GM18498 (cell line): ENCODE measurements at regions not wholly inside any gene's neighbourhood (a gene's known extent, or its start where the extent isn't known, plus 50 kb on each side); places are given as distances from the start of the nearest gene placed in this dataset.
"Not testable (repeated sequence)": the region's sequence is repeated elsewhere in the genome, so short reads cannot be mapped to it uniquely, and the experiment has no call there.

Experiments used
- ATAC-seq: cut with Tn5 transposase; IDR thresholded peaks from one replicate; pipeline ENCODE4 v1.9.1; 2021; ENCODE audit warnings: mild to moderate bottlenecking, moderate library complexity; ENCODE audit not compliant: unreplicated experiment

DNA sequence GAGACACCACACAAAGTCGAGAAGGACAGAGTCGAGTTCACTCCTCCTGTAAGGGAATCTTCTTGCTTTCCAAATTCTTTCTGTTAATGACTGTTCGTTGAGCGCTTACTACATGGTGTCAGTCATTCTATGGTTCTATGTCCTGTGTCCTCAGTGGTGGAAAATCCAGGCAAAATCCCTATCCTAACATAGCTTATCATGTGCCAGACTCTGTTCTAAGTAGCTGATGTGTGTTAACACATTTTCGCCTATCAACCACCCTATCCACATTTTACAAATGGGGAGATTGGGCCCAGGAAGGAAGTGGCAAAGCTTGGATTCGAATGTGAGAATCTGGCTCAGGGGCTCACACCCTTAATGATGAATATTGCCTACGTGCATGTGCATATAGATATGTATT, 280.1 kb downstream of the GATA3 start:
- no peak for ATAC-seq

DNA sequence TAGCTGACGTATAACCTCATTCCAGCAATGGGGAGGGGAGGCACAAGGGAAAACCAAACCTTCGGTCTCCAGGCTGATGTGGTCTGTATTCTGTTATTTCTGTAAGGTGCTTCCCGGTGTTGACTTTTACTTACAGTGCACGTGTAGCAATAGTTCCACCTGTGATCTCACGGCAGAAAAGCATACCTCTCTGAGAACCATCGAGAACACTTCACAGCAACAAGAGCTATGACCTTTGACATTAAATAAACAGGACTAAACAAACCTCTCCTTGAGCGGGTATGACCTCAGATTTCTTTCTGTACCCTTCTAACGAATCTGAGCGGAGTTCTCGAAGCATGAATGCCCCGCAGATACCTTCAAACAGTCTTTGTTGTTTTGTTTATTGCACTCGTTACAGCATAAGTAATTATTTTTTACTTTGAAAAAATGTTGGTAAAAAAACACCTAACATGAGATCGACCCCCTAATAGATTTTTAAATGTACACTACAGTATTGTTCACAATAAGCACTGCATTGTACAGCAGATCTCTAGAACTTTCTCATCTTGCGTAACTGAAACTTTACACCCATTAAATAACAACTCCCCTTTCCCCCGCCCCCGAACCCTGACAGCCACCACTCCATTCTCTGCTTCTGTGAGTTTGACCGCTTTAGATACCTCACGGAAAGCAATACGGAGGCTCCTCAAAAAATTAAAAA, 282.3 kb downstream of the GATA3 start:
- no peak for ATAC-seq

DNA sequence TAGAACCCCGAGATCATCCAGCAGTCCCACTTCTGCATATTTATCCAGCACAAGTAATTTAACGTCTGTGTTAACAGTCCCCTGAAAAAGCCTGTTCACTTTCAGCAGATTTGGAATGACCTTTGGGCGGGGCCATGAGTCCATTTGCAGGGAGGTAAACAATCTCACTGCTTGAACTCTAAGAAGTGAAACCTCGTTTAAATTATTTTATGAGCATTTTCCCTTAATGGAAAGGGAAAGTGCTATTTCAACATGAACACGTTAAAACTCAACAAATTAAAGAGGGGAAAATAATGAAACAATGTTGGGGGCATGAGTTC, 282.8 kb downstream of the GATA3 start:
- no peak for ATAC-seq

DNA sequence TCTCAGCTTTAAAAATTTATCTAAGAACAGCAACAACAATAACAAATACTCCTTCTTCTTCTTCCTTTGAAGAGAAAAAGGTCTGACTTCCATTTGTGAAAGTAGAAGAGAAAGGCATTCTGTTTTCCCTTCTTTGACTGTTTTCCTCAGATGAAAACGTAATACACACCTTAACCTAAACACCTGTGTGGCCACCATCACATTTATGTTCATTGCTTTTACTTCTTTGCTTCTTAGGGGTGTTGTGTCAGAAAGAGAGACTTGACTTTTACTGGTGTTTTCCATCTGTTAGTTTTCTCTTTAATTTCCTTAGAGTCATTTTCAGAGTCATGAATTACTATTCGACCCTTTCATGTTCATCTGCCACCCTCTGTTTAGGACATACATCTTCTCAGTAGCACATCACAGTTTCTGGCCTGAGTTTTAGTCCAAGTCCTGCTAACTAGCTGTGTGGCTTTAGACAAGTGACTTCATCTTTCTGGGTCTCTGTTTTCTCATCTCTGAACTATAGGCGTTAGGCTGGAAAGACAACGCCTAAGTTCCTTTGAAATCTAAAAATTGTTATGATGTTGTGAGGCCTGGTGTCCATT, 283.8 kb downstream of the GATA3 start:
- ATAC-seq = no peak

DNA sequence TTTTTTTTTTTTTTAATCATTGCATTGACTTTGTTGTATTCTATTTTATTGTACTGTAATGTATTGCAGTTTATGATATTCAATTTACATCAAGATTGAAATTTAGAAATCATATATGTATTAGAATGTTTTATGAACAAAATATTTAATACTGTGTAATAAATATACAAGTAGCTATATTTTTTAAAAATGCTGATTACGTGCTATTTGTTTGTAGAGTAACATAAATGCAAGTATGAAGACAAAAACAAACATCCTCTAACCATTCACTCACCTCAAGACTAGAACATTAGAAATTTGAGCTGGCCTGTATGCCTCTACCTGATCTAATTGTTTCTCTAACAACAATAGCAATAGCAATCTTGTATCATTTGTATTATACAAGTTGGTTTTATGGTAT, 290.3 kb downstream of the GATA3 start:
- no peak for ATAC-seq

DNA sequence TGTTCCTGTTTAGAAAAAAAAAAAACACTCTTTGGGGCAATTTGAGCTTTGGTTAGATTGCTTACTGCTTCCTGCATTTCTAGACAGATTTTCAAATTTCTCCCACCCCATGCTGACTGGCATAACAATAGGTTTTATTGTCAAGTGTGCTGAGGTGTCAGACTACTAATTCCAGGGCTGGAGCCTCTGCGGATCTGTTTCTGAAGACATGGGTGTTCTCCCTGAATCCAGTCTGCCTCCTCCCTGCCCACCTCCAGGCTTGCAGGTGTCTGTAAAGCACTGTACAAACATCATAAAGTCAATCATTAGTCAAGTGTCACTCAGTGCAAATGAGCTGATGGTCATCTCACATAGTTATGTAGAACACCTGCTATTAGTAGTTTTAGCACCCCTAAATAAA, 292.4 kb downstream of the GATA3 start:
- ATAC-seq = no peak

DNA sequence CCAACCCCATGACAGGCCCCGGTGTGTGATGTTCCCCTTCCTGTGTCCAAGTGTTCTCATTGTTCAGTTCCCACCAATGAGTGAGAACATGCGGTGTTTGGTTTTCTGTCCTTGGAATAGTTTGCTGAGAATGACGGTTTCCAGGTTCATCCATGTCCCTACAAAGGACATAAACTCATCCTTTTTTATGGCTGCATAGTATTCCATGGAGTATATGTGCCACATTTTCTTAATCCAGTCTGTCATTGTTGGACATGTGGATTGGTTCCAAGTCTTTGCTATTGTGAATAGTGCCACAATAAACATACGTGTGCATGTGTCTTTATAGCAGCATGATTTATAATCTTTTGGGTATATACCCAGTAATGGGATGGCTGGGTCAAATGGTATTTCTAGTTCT, 293.1 kb downstream of the GATA3 start:
- ATAC-seq = not testable (repeated sequence)

DNA sequence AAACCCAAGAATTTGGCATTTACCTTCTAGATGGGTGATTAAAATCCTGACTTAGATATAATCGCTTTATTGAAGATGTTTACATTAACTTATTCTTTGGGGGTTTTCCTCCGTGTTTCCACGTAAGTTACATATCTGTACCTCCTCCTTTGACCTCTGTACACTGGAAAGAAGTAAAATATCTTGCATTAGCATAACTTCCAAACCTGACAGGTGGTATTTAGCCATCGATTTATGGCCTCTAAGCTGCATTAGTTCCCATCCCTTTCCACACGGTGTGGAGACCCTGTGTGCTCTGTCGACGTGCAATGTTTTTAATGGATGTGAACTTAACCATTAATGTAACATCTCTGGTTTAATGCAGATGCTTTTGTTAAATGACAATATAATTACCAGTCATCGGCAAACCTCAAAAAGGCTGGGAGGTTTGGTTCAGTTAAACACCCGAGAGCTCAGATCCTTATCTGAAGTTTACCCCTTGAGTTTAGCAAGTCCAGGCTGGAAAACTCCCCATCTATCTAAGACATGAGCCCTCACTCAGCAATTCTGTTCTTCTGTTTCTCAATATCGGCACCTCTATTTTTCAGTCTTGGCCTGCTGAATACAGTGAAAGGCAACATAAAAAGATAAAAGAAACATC, 295.2 kb downstream of the GATA3 start:
- ATAC-seq = no peak

DNA sequence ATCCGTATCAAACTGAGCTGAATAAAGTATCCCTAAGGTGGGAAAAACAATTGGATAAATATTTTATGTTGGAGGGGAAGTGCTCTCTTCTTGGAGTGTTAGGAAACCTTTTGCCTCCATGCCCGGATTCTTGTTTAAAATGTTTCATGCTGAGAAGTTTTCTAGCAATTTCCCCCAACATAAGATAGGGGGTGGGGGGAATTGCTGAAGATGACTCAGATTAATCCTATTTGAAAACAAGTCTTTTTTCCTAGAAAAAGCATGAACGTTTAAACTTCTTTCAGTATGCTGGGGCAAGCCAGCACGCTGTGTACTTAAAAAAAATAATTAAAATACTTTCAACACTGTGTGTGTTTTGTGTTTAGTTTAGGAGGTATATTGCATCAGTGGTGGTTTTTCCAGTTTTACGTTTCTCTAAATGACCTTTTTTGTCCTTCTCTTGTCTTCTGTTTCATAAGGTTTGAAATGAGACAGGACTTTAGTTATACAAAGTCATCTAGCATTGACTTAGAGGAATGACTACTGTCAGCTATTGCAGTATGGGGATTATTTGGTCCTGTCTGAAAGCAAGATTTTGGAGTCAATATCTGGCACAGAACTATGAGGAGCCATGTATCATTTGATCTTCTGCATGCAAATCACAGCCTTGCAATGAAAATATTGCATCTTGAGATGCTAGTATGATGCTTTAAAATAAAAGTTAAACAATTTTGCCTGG, 295.9 kb downstream of the GATA3 start:
- ATAC-seq = no peak

DNA sequence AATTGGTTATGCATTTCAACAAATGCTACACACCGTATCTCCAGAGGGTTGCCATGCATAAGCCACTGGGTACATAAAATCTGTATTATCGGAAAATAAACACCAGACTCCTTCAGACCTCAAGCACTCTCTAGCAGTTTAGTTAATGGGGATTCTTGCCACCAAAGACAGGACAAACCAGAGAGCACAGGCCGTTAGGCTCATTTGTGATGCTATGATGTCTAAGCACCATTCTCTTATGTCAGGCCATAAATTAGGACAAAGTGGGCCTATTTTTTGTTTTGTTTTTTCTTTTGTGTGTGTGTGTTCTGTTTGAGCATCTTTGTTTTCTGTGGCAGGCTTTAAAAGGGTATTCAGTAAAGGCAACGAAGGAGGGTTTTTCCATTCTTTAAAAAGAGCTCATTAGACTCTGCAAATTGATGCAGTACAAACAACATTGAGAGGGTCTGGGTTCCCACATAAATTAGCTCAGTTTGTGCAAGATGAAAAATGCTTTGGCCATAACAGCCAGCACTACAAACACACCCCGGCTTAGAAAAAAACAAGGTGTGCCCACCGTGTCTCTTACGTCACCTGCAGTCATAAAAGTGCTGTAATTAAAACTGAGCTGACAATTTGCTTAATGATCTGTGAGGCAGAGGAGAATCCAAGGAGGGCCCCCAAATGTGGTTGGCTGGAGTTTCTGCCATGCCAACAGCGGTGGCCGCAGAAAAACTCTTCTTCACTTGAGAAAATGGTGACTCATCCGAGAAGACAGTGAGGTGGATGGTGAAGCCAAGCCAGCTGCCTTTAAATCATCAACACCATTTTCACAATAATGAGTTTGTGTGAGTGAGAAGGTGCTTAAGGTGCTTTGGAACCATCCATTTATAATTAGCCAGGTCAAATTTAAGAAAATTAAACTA, 297.9 kb downstream of the GATA3 start:
- no peak for ATAC-seq

DNA sequence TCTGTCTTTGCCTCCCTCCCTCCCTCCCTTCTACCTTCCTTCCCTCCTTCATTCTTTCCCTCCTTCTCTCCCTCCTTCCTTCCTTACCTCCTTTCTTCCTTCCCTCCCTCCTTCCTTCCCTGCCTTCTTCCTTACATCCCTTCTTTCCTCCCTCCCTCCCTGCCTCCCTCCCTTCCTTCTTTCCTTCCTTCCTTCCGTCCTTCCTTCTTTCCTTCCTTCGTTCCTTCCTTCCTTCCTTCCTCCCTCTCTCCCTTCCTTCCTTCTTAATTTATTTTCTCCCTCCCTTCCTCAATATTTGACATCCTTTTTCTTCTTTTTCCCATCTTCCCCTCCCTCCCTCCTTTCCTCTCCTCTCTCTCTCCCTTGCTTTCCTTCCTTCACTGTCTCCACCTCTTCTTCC, 301.8 kb downstream of the GATA3 start:
- no peak for ATAC-seq

DNA sequence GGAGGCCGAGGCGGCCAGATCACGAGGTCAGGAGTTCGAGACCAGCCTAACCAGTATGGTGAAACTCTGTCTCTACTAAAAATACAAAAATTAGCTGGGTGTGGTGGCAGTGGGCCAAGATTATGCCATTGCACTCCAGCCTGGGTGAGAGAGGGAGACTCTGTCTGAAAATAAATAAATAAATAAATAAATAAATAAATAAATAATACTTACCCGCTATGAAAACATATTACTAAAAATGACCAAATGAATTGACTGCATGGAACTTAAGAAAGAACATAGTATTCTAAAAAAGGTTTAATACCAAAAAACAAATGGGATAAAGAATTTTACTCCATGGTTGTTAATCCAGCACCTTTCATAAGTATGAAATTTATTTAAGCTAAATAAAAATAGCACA, 305.0 kb downstream of the GATA3 start:
- no peak for ATAC-seq

DNA sequence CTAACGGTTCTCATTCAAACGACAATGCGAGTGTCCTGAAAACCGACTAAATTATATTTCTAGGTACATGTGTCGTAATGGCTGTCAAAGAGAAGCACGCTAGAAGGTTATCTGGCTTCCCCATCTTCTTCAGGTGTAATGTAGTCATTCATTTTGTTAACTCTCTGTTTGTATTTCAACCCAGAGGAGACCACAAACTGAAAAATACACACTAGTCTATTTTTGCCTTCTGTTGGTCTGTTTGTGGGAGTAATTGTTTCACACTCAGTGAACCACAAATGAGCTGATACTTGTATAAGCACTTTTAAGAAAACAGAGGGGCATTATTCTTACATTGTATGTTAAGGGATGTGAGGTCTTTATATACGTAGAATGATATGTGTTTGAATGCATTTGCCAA, 305.9 kb downstream of the GATA3 start:
- ATAC-seq = peak; percentile 65

DNA sequence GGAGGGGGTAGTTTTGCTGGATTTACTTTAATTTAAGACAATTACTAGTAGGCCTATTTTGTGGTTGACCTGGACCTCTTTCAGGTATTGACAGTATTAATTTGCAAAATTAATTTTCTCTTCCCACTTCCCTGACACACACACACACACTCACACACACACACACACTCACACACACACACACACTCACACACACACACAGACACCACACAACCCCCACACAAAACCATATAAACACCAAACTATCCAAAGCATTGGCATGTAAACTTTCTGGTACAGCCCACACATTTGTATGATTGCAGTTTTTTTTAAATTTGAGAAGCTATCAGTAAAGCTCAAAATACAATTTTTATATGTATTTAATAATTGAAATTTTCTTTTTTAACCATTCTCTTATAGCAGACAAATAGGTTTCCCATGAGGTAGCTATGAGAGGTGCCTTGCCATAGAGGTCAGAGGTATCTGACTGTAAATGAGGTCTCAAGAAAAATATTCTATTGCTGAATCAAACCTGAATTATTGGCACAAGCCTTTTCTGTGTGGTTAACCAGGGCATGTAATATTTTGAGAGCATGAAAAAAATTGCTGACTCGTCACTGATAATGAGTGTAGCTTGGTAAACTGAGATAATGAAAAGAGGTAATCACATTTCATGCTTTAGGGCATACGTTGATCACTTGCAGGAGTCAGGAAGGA, 306.5 kb downstream of the GATA3 start:
- peak; percentile 8 for ATAC-seq

DNA sequence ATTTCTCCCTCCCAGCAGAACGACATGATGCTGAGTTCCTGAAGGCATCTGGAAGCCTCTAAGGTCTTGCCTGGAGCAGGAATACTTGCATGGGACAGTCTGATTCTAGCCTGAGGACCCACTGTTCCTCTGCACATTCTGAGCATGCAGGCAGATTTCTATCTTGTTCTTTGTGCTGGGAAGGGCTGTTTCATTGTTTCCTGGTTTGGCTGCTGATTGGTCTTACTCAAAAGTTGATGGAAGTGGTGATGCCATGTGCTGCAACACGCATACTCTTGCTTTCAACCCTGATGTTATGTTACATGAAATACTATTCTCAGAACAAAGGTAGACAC, 307.0 kb downstream of the GATA3 start:
- no peak for ATAC-seq

DNA sequence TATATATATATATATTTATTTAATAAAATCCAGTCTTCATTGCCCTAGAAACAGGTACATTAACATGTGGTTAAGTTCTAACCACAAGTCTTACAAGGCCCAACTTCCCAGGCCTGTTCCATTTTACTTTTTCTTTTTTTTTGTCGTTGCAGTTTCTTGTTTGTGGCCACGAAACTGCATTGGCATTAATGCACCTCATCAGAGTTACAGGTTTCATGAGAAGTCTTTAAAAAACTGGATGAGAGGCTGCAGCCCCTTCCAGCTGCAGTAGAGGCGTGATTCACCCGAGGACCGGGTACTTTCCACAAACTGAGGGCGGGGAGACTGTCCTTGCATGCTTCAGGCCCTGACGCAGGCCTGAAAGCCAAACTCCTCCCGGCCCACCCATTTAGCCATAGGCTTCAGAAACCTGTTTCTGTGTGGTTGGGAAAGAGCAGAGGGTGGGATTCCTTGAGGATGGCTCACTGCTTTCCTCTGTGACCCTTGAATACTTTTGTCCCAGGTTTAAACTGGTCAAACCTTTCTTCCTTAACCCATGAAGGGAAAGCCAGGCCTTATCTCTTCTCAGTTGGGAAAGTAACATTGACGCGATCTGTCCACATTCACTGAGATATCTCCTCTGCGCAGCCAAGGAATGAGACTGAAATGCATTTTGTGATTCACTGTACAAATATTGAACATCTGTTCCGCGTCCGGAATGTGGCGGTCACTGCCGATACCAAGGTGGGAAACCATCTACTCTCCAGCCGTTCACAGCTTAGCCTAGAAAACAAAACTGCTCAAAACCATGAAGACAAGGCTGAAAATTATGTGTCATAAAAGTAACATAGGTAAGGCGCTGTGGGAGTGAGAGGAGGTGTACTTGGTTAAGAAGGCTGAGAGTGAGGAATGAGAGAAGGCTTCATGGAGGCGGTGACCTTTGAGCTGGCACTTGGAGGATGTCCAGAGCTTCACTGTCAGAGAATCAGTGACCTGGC, 311.7 kb downstream of the GATA3 start:
- no peak for ATAC-seq

DNA sequence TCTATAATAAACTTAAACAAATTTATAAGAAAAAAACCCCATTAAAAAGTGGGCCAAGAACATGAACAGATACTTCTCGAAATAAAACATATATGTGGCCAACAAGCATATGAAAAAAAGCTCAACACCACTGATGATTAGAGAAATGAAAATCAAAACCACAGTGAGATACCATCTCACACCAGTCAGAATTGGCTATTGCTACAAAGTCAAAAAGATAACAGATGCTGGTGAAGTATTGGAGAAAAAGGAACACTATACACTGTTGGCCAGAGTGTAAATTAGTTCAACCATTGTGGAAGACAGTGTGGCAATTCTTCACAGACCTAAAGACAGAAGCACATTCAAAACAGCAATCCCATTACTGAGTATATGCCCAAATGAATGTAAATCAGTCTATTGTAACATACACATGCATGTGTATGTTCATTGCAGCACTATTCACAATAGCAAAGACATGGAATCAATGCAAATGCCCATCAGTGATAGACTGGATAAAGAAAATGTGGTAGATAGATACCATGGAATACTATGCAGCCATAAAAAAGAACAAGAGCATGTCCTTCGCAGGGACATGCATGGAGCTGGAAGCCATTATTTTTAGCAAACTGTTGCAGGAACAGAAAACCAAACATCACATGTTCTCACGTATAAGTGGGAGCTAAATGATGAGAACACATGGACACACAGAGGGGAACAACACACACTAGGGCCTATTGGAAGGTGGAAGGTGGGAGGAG, 313.4 kb downstream of the GATA3 start:
- ATAC-seq = not testable (repeated sequence)

DNA sequence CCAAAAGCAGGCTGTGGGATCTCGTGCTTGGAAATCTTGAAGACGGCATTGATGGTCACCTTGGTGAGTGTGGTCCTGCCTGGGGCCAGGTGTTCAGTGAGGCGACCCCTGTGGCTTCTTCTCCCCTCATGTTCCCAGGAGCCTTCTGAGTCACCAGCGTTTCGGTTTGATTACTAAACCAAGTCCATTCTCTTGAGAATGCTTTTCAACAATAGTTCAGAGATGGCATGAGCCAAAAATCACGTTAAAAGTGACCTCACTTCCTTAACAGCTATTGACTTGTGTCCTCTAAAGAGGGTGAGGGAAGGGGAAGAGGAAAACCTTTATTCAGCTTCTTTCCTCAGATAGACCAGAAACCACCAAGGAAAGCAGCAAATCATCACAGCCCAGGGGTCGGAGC, 315.2 kb downstream of the GATA3 start:
- peak; percentile 61 for ATAC-seq

DNA sequence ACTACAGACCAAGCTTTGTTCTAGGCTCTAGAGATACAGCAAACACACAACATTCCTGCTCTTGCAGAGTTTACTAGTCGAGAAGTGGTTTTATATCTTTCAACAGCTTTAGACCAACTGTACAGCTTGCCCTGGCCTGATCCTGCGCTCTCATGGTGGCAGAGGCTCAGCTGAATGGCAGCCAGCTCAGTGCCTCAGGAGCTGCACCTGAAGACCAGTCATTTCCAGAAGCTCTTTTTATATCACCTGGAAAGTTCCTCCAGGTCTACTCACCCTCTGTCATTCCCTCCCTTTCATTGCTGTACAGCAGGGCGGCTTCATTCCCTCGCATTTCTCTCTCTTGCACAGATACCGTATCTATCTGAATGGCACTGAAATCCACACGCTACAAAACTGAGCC, 319.8 kb downstream of the GATA3 start:
- ATAC-seq = no peak
